Cardiac muscle cell (in vitro differentiated cells and primary cell): ENCODE measurements at regions not wholly inside any gene's neighbourhood (a gene's known extent, or its start where the extent isn't known, plus 50 kb on each side); places are given as distances from the start of the nearest gene placed in this dataset.
"Not testable (repeated sequence)": the region's sequence is repeated elsewhere in the genome, so short reads cannot be mapped to it uniquely, and the experiment has no call there.

Experiments used
- DNase-seq, 2 donors: peaks; one replicate each; pipeline versions ENCODE4 v3.0.0 to v3.0.0-alpha.2; 2010 to 2017; ENCODE audit warnings: low read depth in 1 of 2, low spot score in 1 of 2
- H3K27ac ChIP-seq: fragments of 200-600 bp; sonication (generic); 2 replicates; pipeline ENCODE4 v1.5.1; 2016
- H3K27me3 ChIP-seq: fragments of 200-600 bp; sonication (generic); 2 replicates; pipeline ENCODE4 v1.6.0; 2016; ENCODE audit warnings: control low read depth
- H3K36me3 ChIP-seq: fragments of 200-600 bp; sonication (generic); 2 replicates; pipeline ENCODE4 v1.5.1; 2016; ENCODE audit warnings: control low read depth
- H3K4me1 ChIP-seq: fragments of 200-600 bp; sonication (generic); 2 replicates; pipeline ENCODE4 v1.8.1; 2017; ENCODE audit warnings: low read depth, mild to moderate bottlenecking, mixed run types
- H3K4me3 ChIP-seq: fragments of 200-600 bp; sonication (generic); 2 replicates; pipeline ENCODE4 v1.5.1; 2016; ENCODE audit warnings: mild to moderate bottlenecking
- H3K9me3 ChIP-seq: fragments of 200-600 bp; sonication (generic); 2 replicates; pipeline ENCODE4 v1.5.1; 2017; ENCODE audit warnings: low read depth, mild to moderate bottlenecking, control low read depth
- CTCF ChIP-seq: IDR thresholded peaks from 2 replicates; pipeline ENCODE4 v1.5.1; 2012; ENCODE audit warnings: low read depth, mild to moderate bottlenecking, low read length

DNA sequence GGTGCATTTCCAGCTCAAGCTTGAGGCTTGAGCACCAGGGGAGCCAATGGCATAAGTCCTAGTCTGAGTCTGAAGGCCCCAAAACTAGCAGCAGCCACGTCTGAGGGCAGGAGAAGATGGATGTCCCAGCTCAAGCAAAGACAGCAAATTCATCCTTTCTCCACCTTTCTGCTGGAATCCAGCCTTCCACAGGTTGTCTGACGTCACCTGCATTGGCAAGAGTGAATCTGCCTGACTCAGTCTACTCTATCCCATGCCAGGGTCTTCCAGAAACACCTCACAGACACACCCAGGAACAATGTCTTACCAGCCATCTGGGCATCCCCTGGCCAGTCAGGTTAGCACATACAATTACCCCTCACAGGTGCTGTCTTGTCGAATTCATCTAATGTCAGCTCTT, 76.2 kb upstream of the SOX11 start:
- H3K27me3 ChIP-seq = no peaks in the 10 kb centered on the region
- TF ChIP-seq CTCF = no peak
- no peaks in the 10 kb centered on the region for H3K9me3 ChIP-seq
- no peak overlapping the region for H3K4me3 ChIP-seq
- no peak overlapping the region for H3K27ac ChIP-seq
- peaks cover 4% of the 10 kb centered on the region for H3K4me1 ChIP-seq
- no peak for DNase-seq
- H3K36me3 ChIP-seq = no peaks in the 10 kb centered on the region

GRCh38 chr2:5617358-5617757, 74.8 kb upstream of the SOX11 start:
- Histone ChIP-seq H3K4me1 (peaks cover 4% of the 10 kb centered on the region), H3K36me3 (no peaks in the 10 kb centered on the region), H3K27me3 (no peaks in the 10 kb centered on the region), H3K9me3 (no peaks in the 10 kb centered on the region), H3K27ac (no peak overlapping the region), H3K4me3 (no peak overlapping the region)
- TF ChIP-seq CTCF = no peak
- no peak for DNase-seq

GRCh38 chr2:5617796-5618195, 74.4 kb upstream of the SOX11 start:
- Histone ChIP-seq H3K9me3 (no peaks in the 10 kb centered on the region), H3K4me1 (peaks cover 4% of the 10 kb centered on the region), H3K4me3 (no peak overlapping the region), H3K27me3 (no peaks in the 10 kb centered on the region), H3K36me3 (no peaks in the 10 kb centered on the region), H3K27ac (no peak overlapping the region)
- TF ChIP-seq CTCF = no peak
- DNase-seq = no peak

GRCh38 chr2:5618271-5618670, 73.9 kb upstream of the SOX11 start:
- Histone ChIP-seq H3K9me3 (no peaks in the 10 kb centered on the region), H3K4me1 (peaks cover 4% of the 10 kb centered on the region), H3K4me3 (no peak overlapping the region), H3K27ac (no peak overlapping the region), H3K36me3 (no peaks in the 10 kb centered on the region), H3K27me3 (no peaks in the 10 kb centered on the region)
- no peak for DNase-seq
- no peak for TF ChIP-seq CTCF

DNA sequence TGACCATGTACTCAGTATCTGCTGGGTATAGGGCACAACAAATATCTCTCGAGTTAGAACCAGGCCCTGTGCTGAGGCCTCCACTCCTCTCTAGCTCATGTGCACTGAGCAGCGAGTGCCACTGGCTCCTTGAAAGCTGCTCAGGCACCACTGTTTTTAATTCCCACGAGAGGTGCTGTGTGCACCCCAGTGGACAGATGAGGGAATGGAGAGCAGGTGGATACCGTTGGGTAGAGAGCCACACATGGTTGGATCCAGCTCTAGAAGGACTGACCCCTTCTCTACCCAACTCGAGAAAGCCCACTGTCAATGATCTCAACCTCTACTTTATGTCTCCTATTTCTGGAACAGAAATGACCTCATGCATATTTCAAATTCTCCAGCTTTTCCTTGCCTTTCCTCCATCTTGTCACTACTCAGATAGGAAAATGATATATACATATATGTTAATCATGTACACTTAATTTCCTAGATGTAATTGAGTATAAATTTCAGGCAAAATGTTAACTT, 66.6 kb upstream of the SOX11 start:
- not testable (repeated sequence) for DNase-seq, H3K4me3 ChIP-seq, H3K27me3 ChIP-seq, H3K9me3 ChIP-seq, H3K4me1 ChIP-seq, H3K36me3 ChIP-seq, H3K27ac ChIP-seq

DNA sequence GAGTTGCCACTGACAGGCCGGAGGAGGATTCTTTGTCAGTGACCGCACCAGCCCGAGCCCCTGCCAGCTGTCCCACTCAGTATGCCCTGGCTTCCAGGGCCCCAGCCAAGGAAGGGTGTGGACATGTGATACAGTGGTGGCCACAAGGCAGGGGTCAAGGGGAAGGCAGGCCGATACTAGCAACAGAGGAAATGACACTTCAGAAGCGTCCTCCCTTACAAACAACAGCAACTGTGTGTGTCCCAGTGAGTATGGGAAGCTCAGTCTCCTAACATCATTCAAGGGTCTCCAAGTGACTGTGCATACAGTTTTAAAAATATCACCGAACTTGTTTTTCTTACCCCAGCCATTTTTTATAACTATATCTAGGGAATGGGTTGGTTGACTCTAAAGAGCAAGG, 63.7 kb upstream of the SOX11 start:
- not testable (repeated sequence) for H3K4me1 ChIP-seq, H3K27me3 ChIP-seq, H3K27ac ChIP-seq, DNase-seq, H3K36me3 ChIP-seq, H3K4me3 ChIP-seq, H3K9me3 ChIP-seq

DNA sequence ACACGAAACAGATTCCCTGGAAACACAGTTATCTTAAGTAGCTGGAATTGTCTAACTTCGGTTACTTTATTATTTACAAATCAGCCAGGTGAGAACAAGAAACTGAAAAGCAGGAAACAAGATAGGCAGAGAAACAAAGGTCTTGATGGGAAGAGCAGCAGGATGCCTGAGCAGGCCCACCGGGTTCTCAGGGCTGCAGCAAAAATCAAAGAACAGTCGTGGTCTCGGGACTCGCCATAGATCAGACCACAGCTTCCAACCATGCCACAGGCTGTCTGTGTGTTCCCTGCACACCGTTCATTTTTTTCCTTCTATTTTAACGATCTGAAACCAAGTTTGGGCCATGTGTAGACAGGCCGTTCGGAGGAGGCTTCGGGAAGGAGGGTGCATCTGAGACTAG, 62.7 kb upstream of the SOX11 start:
- H3K27me3 ChIP-seq, DNase-seq, H3K4me3 ChIP-seq, H3K27ac ChIP-seq, H3K36me3 ChIP-seq, H3K4me1 ChIP-seq, H3K9me3 ChIP-seq: not testable (repeated sequence)

- not testable (repeated sequence) for H3K36me3 ChIP-seq, H3K27ac ChIP-seq, DNase-seq, H3K27me3 ChIP-seq, H3K4me3 ChIP-seq, H3K4me1 ChIP-seq, H3K9me3 ChIP-seq
These were observed 55.1 kb upstream of the SOX11 start for GRCh38 chr2:5637051-5637450.
